GM18870 (cell line): ENCODE measurements at regions not wholly inside any gene's neighbourhood (a gene's known extent, or its start where the extent isn't known, plus 50 kb on each side); places are given as distances from the start of the nearest gene placed in this dataset.
A peak's percentile ranks its signal among the peaks of the same experiment; 100 is the strongest.
"Not testable (repeated sequence)": the region's sequence is repeated elsewhere in the genome, so short reads cannot be mapped to it uniquely, and the experiment has no call there.

Source experiments
- ATAC-seq: cut with Tn5 transposase; IDR thresholded peaks from one replicate; pipeline ENCODE4 v1.9.1; 2021; ENCODE audit warnings: moderate library complexity; ENCODE audit not compliant: unreplicated experiment

- no peak for ATAC-seq
Measured at GRCh38 chr4:59455751-59456150, 1744.4 kb upstream of the ADGRL3 start.

GRCh38 chr4:59457576-59457975, 1742.5 kb upstream of the ADGRL3 start:
- no peak for ATAC-seq

GRCh38 chr4:59484944-59485343, 1715.2 kb upstream of the ADGRL3 start:
- ATAC-seq, result no peak

- no peak for ATAC-seq
Measured at GRCh38 chr4:59500103-59500502, 1700.0 kb upstream of the ADGRL3 start.

- ATAC-seq, result no peak
Measured at GRCh38 chr4:59503731-59504130, 1696.4 kb upstream of the ADGRL3 start.

GRCh38 chr4:59511809-59512208, 1688.3 kb upstream of the ADGRL3 start:
- ATAC-seq, result not testable (repeated sequence)

- ATAC-seq, result no peak
Measured at GRCh38 chr4:59517007-59517406, 1683.1 kb upstream of the ADGRL3 start.

GRCh38 chr4:59518005-59518823, 1681.9 kb upstream of the ADGRL3 start:
- ATAC-seq, result no peak

- ATAC-seq, result no peak
Measured at GRCh38 chr4:59525885-59526284, 1674.2 kb upstream of the ADGRL3 start.

- peak; percentile 64 for ATAC-seq
Measured at GRCh38 chr4:59535541-59535940, 1664.6 kb upstream of the ADGRL3 start.

GRCh38 chr4:59536428-59536827, 1663.7 kb upstream of the ADGRL3 start:
- ATAC-seq, result no peak

GRCh38 chr4:59537246-59537886, 1662.8 kb upstream of the ADGRL3 start:
- no peak for ATAC-seq

GRCh38 chr4:59539401-59539800, 1660.7 kb upstream of the ADGRL3 start:
- ATAC-seq, result no peak

GRCh38 chr4:59540311-59540710, 1659.8 kb upstream of the ADGRL3 start:
- no peak for ATAC-seq

- peak; percentile 95 for ATAC-seq
Measured at GRCh38 chr4:59553063-59553720, 1646.9 kb upstream of the ADGRL3 start.

- peak; percentile 52 for ATAC-seq
Measured at GRCh38 chr4:59553721-59554091, 1646.4 kb upstream of the ADGRL3 start.

- ATAC-seq, result not testable (repeated sequence)
Measured at GRCh38 chr4:59556191-59556590, 1643.9 kb upstream of the ADGRL3 start.

- ATAC-seq, result not testable (repeated sequence)
Measured at GRCh38 chr4:59560141-59560648, 1639.9 kb upstream of the ADGRL3 start.

GRCh38 chr4:59565836-59566235, 1634.3 kb upstream of the ADGRL3 start:
- no peak for ATAC-seq

- peak; percentile 93 for ATAC-seq
Measured at GRCh38 chr4:59570860-59571476, 1629.2 kb upstream of the ADGRL3 start.

- ATAC-seq, result no peak
Measured at GRCh38 chr4:59571805-59572430, 1628.2 kb upstream of the ADGRL3 start.
